Naive thymus-derived CD4-positive, alpha-beta T cell (primary cell): ENCODE measurements at regions not wholly inside any gene's neighbourhood (a gene's known extent, or its start where the extent isn't known, plus 50 kb on each side); places are given as distances from the start of the nearest gene placed in this dataset.

Experiments
- ATAC-seq: fragments of 150-1000 bp; cut with Tn5 transposase; 2 replicates; pipeline ENCODE4 v1.10.0; 2021; ENCODE audit warnings: mild to moderate bottlenecking, moderate library complexity
- CTCF ChIA-PET: fragments of 350-600 bp; sonication (Branson Sonifier 250); formaldehyde crosslinking; loops from one replicate; lab custom pipeline; 2021; ENCODE audit warnings: antibody characterized with exemption; lab: Charles Lee
- POLR2A ChIA-PET: fragments of 350-600 bp; sonication (Branson Sonifier 250); formaldehyde crosslinking; loops from one replicate; lab custom pipeline; 2021; ENCODE audit warnings: antibody characterized with exemption, inconsistent platforms; lab: Charles Lee
- DNase-seq, 9 donors: peaks; one replicate each; pipeline versions ENCODE4 v3.0.0 to v3.0.0-alpha.2; 2020 to 2022; ENCODE audit warnings: mixed read lengths in 1 of 9
- H3K27ac ChIP-seq: one replicate; pipeline ENCODE4 v1.7.0; 2013; ENCODE audit warnings: mild to moderate bottlenecking, low read depth, low read length, moderate library complexity
- H3K27me3 ChIP-seq, 2 donors: one replicate each; pipeline ENCODE4 v1.7.0; 2013; ENCODE audit warnings: low read length in 2 of 2, mild to moderate bottlenecking in 2 of 2, moderate library complexity in 2 of 2; ENCODE audit not compliant: control insufficient read depth in 2 of 2, insufficient read depth in 2 of 2
- H3K36me3 ChIP-seq, 3 experiments: 1 replicate in 2 of 3; 2 replicates in 1 of 3; pipeline ENCODE4 v1.7.0; 2013; ENCODE audit warnings: low read length in 3 of 3, mild to moderate bottlenecking in 3 of 3, moderate library complexity in 1 of 3; ENCODE audit not compliant: insufficient read depth in 3 of 3, control insufficient read depth in 2 of 3
- H3K4me1 ChIP-seq, 2 donors: one replicate each; pipeline ENCODE4 v1.7.0; 2013; ENCODE audit warnings: low read length in 2 of 2, mild to moderate bottlenecking in 2 of 2, moderate library complexity in 1 of 2; ENCODE audit not compliant: control insufficient read depth in 2 of 2, insufficient read depth in 2 of 2
- H3K4me3 ChIP-seq: 2 replicates; pipeline ENCODE4 v1.7.0; 2013; ENCODE audit warnings: mild to moderate bottlenecking, low read length
- H3K9me3 ChIP-seq, 3 experiments: 1 replicate in 2 of 3; 2 replicates in 1 of 3; pipeline ENCODE4 v1.7.0; 2013; ENCODE audit warnings: low read length in 3 of 3; ENCODE audit not compliant: control insufficient read depth in 2 of 3
- H3K27ac Mint-ChIP-seq, 9 donors: one replicate each; pipeline ENCODE4 v1.8.0; 2020 to 2022; ENCODE audit warnings: mixed read lengths in 9 of 9, mild to moderate bottlenecking in 8 of 9, moderate library complexity in 5 of 9, inconsistent platforms in 2 of 9
- H3K27me3 Mint-ChIP-seq, 5 donors: one replicate each; pipeline ENCODE4 v1.8.0; 2021 to 2022; ENCODE audit warnings: mixed read lengths in 5 of 5, mild to moderate bottlenecking in 1 of 5
- H3K36me3 Mint-ChIP-seq, 5 donors: one replicate each; pipeline ENCODE4 v1.8.0; 2020 to 2022; ENCODE audit warnings: mixed read lengths in 5 of 5, mild to moderate bottlenecking in 3 of 5, inconsistent platforms in 1 of 5
- H3K4me1 Mint-ChIP-seq, 7 donors: one replicate each; pipeline ENCODE4 v1.8.0; 2020 to 2022; ENCODE audit warnings: mixed read lengths in 7 of 7, mild to moderate bottlenecking in 3 of 7, inconsistent platforms in 1 of 7
- H3K4me3 Mint-ChIP-seq, 10 donors: one replicate each; pipeline ENCODE4 v1.8.0; 2020 to 2022; ENCODE audit warnings: mild to moderate bottlenecking in 10 of 10, mixed read lengths in 10 of 10, moderate library complexity in 6 of 10, inconsistent platforms in 2 of 10
- H3K9me3 Mint-ChIP-seq, 11 donors: one replicate each; pipeline ENCODE4 v1.8.0; 2020 to 2022; ENCODE audit warnings: mixed read lengths in 11 of 11, mild to moderate bottlenecking in 4 of 11, inconsistent platforms in 1 of 11, moderate library complexity in 1 of 11
- intact Hi-C, 2 donors: fragments of 100-400 bp; cut with micrococcal nuclease; formaldehyde crosslinking; loops; one replicate each; pipeline ENCODE4 v1.15.1; 2023

- ChIA-PET POLR2A (no interaction called here), CTCF (no interaction called here)
- no peak overlapping the region for H3K4me3 Mint-ChIP-seq
- H3K9me3 ChIP-seq: no peaks in the 10 kb centered on the region
- no peaks in the 10 kb centered on the region for H3K4me1 ChIP-seq
- H3K36me3 Mint-ChIP-seq: no peaks in the 10 kb centered on the region
- H3K4me1 Mint-ChIP-seq: peaks cover 0 to 3% (median 0%) of the 10 kb centered on the region in 7 donors
- H3K27ac Mint-ChIP-seq: no peak overlapping the region
- intact Hi-C loops: no loop called here
- H3K27me3 ChIP-seq: no peaks in the 10 kb centered on the region
- H3K27me3 Mint-ChIP-seq: peaks cover 0 to 7% (median 4%) of the 10 kb centered on the region in 5 donors
- no peak overlapping the region for H3K27ac ChIP-seq
- ATAC-seq (no peak), DNase-seq (no peak)
- H3K4me3 ChIP-seq: no peak overlapping the region
- peaks cover 0 to 5% (median 0%) of the 10 kb centered on the region in 11 donors for H3K9me3 Mint-ChIP-seq
- no peaks in the 10 kb centered on the region for H3K36me3 ChIP-seq
Observed at GRCh38 chr10:124211921-124212320, 118.5 kb upstream of the CHST15 start.

GRCh38 chr10:124210263-124210662 lies 116.9 kb upstream of the CHST15 start:
- Histone ChIP-seq H3K27me3 (no peaks in the 10 kb centered on the region), H3K4me1 (no peaks in the 10 kb centered on the region), H3K36me3 (no peaks in the 10 kb centered on the region), H3K27ac (no peak overlapping the region), H3K9me3 (no peaks in the 10 kb centered on the region), H3K4me3 (no peak overlapping the region)
- Mint-ChIP-seq H3K9me3 (peaks cover 0 to 5% (median 0%) of the 10 kb centered on the region in 11 donors), H3K4me1 (no peaks in the 10 kb centered on the region), H3K4me3 (no peak overlapping the region), H3K36me3 (no peaks in the 10 kb centered on the region), H3K27me3 (peaks cover 0 to 4% (median 0%) of the 10 kb centered on the region in 5 donors), H3K27ac (no peak overlapping the region)
- intact Hi-C loops: no loop called here
- POLR2A ChIA-PET: no interaction called here
- CTCF ChIA-PET: no interaction called here
- ATAC-seq: no peak
- no peak for DNase-seq

GRCh38 chr10:124207391-124207790 lies 114.0 kb upstream of the CHST15 start:
- intact Hi-C loops: no loop called here
- ChIA-PET POLR2A (no interaction called here), CTCF (no interaction called here)
- DNase-seq (no peak), ATAC-seq (no peak)
- Histone ChIP-seq H3K9me3 (no peaks in the 10 kb centered on the region), H3K36me3 (no peaks in the 10 kb centered on the region), H3K4me1 (no peaks in the 10 kb centered on the region), H3K4me3 (no peak overlapping the region), H3K27me3 (no peaks in the 10 kb centered on the region), H3K27ac (no peak overlapping the region)
- Mint-ChIP-seq H3K27me3 (peaks cover 0 to 8% (median 2%) of the 10 kb centered on the region in 5 donors), H3K4me1 (no peaks in the 10 kb centered on the region), H3K36me3 (no peaks in the 10 kb centered on the region), H3K9me3 (peaks cover 0 to 5% (median 2%) of the 10 kb centered on the region in 11 donors), H3K27ac (no peak overlapping the region), H3K4me3 (no peak overlapping the region)

- intact Hi-C loops: no loop called here
- CTCF ChIA-PET: no interaction called here
- Histone ChIP-seq H3K36me3 (no peaks in the 10 kb centered on the region), H3K27ac (no peak overlapping the region), H3K4me3 (no peak overlapping the region), H3K27me3 (no peaks in the 10 kb centered on the region), H3K9me3 (no peaks in the 10 kb centered on the region), H3K4me1 (no peaks in the 10 kb centered on the region)
- DNase-seq: no peak
- Mint-ChIP-seq H3K9me3 (peaks cover 0 to 5% (median 2%) of the 10 kb centered on the region in 11 donors), H3K27me3 (peaks cover 0 to 8% (median 4%) of the 10 kb centered on the region in 5 donors), H3K4me3 (no peak overlapping the region), H3K4me1 (no peaks in the 10 kb centered on the region), H3K27ac (no peak overlapping the region), H3K36me3 (no peaks in the 10 kb centered on the region)
- ATAC-seq: no peak
- POLR2A ChIA-PET: no interaction called here
Observed at GRCh38 chr10:124206616-124207015, 113.2 kb upstream of the CHST15 start.

- no peak for ATAC-seq
- POLR2A ChIA-PET: no interaction called here
- Mint-ChIP-seq H3K4me1 (no peaks in the 10 kb centered on the region), H3K4me3 (no peak overlapping the region), H3K27ac (no peak overlapping the region), H3K36me3 (no peaks in the 10 kb centered on the region), H3K9me3 (peaks cover 0 to 7% (median 2%) of the 10 kb centered on the region in 11 donors), H3K27me3 (peaks cover 0 to 10% (median 4%) of the 10 kb centered on the region in 5 donors)
- no peak for DNase-seq
- Histone ChIP-seq H3K4me3 (no peak overlapping the region), H3K9me3 (no peaks in the 10 kb centered on the region), H3K27me3 (no peaks in the 10 kb centered on the region), H3K27ac (no peak overlapping the region), H3K36me3 (no peaks in the 10 kb centered on the region), H3K4me1 (no peaks in the 10 kb centered on the region)
- CTCF ChIA-PET: no interaction called here
- intact Hi-C loops: no loop called here
Observed at GRCh38 chr10:124205432-124205831, 112.0 kb upstream of the CHST15 start.

GRCh38 chr10:124204726-124205125 lies 111.3 kb upstream of the CHST15 start:
- Mint-ChIP-seq H3K27me3 (peaks cover 0 to 10% (median 4%) of the 10 kb centered on the region in 5 donors), H3K27ac (no peak overlapping the region), H3K9me3 (peaks cover 0 to 9% (median 2%) of the 10 kb centered on the region in 11 donors), H3K4me1 (no peaks in the 10 kb centered on the region), H3K36me3 (no peaks in the 10 kb centered on the region), H3K4me3 (no peak overlapping the region)
- POLR2A ChIA-PET: no interaction called here
- Histone ChIP-seq H3K27ac (no peak overlapping the region), H3K27me3 (no peaks in the 10 kb centered on the region), H3K4me3 (no peak overlapping the region), H3K9me3 (no peaks in the 10 kb centered on the region), H3K36me3 (no peaks in the 10 kb centered on the region), H3K4me1 (no peaks in the 10 kb centered on the region)
- CTCF ChIA-PET: no interaction called here
- ATAC-seq: no peak
- no peak for DNase-seq
- intact Hi-C loops: no loop called here

- ChIA-PET CTCF (no interaction called here), POLR2A (no interaction called here)
- intact Hi-C loops: no loop called here
- H3K27ac Mint-ChIP-seq: no peak overlapping the region
- H3K9me3 ChIP-seq: no peaks in the 10 kb centered on the region
- H3K4me3 Mint-ChIP-seq: no peak overlapping the region
- peaks cover 0 to 5% (median 0%) of the 10 kb centered on the region in 11 donors for H3K9me3 Mint-ChIP-seq
- H3K36me3 Mint-ChIP-seq: peaks cover 0 to 3% (median 0%) of the 10 kb centered on the region in 5 donors
- DNase-seq (no peak), ATAC-seq (no peak)
- H3K27ac ChIP-seq: no peak overlapping the region
- H3K4me3 ChIP-seq: no peak overlapping the region
- no peaks in the 10 kb centered on the region for H3K36me3 ChIP-seq
- no peaks in the 10 kb centered on the region for H3K4me1 ChIP-seq
- H3K27me3 ChIP-seq: no peaks in the 10 kb centered on the region
- H3K27me3 Mint-ChIP-seq: peaks cover 4 to 20% (median 7%) of the 10 kb centered on the region in 5 donors
- H3K4me1 Mint-ChIP-seq: peaks cover 0 to 5% (median 0%) of the 10 kb centered on the region in 7 donors
Observed at GRCh38 chr10:124200011-124200410, 106.6 kb upstream of the CHST15 start.
